GM13977 (cell line): ENCODE measurements at regions not wholly inside any gene's neighbourhood (a gene's known extent, or its start where the extent isn't known, plus 50 kb on each side); places are given as distances from the start of the nearest gene placed in this dataset.
"Not testable (repeated sequence)": the region's sequence is repeated elsewhere in the genome, so short reads cannot be mapped to it uniquely, and the experiment has no call there.

Experiments used
- DNase-seq: peaks from one replicate; pipeline ENCODE4 v3.0.0; 2012; ENCODE audit warnings: low spot score
- CTCF ChIP-seq: IDR thresholded peaks from 2 replicates; pipeline ENCODE4 v1.5.1; 2012; ENCODE audit warnings: mild to moderate bottlenecking, control low read depth; ENCODE audit not compliant: insufficient read depth; ENCODE audit errors: extremely low read depth, missing control alignments
- in situ Hi-C: fragments of 300-500 bp; cut with MboI; formaldehyde crosslinking; loops from one replicate; pipeline ENCODE4 v1.12.0; 2022; ENCODE audit warnings: low sequenced_read_pairs, low pct_unique_long_range_greater_than_20kb, mixed read lengths, inconsistent platforms; ENCODE audit not compliant: unreplicated experiment

DNA sequence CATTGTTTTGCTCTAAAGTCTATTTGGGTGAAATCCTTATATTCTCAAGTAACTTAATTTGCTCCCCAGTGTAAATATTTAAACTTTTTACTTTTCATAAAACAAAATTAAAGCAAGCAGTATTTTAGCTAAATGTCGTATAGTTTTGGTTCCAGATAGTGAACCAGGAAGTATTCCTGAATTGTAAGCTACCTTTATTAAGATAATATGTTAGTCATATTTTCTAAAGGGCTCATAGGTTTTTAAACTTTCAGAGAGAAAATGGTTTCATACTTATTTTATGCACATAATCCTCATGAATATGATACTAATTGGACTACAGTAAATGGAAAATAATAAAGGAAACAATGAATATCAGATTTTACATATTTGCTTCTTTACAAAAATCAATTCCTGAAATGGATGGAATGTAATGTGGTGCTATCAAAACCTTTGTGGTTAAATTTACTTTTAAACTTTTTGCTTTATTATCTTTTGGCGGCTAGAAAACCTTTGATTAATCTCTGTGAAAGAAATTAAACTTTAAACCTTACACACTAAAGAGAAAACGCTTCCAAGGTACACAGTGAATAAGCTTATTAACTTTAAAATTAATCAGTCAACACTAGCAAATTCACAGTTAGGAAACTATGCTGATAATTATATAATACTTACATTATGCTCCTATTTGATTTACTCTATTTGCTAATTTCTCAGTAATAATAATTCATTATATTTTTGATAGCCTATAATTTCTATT, 76.6 kb upstream of the RHOBTB1 start:
- in situ Hi-C loops = no loop called here
- no peak for TF ChIP-seq CTCF
- no peak for DNase-seq

DNA sequence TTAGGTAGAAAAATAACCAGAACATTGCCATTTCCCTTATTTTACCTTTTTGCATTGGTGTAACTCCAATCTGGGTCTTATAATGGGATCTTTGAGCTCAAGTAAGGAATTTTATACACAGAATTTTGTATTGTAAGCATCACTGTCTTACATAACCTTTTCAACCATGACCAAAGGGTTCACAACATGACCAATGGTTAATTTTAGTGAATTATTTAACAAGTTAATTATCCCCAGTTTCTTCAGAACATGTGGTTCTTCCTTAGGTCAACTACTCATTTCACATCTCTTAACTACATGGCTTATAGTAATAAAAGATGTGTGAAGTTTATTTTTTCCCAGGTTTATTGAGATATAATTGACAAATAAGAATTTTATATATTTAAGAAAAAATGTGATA, 74.2 kb upstream of the RHOBTB1 start:
- in situ Hi-C loops = no loop called here
- no peak for TF ChIP-seq CTCF
- no peak for DNase-seq

DNA sequence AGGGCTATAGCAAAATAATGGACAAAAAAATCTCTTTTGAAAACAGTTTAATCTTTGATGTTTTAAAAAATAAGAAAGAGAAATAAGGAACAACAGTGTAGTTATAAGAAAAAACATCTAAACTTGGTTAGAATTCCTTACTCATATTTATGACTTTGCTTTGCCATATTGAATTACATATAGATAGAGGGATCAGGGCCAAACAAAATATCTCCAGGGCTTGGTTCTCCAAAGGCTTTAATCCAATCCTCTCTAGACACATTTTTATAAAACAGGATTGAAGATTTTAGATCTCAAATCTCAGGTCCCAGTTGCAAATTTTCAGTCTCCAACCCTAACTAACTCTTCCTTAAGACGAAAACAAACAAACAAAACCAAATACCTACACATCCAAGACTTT, 72.6 kb upstream of the RHOBTB1 start:
- no peak for DNase-seq
- in situ Hi-C loops = no loop called here
- no peak for TF ChIP-seq CTCF

GRCh38 chr10:61016007-61016406, 72.0 kb upstream of the RHOBTB1 start:
- no peak for DNase-seq
- no peak for TF ChIP-seq CTCF
- in situ Hi-C loops = no loop called here

- no peak for DNase-seq
- TF ChIP-seq CTCF = no peak
- in situ Hi-C loops = no loop called here
Observed at GRCh38 chr10:61010863-61011262, 66.9 kb upstream of the RHOBTB1 start.

DNA sequence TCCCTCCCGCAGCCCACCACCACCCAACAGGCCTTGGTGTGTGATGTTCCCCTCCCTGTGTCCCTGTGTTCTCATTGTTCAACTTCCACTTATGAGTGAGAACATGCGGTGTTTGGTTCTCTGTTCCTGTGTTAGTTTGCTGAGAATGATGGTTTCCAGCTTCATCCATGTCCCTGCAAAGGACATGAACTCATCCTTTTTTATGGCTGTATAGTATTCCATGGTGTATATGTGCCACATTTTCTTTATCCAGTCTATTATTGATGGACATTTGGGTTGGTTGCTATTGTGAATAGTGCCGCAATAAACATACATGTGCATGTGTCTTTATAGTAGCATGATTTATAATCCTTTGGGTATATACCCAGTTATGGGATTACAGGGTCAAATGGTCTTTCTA, 59.1 kb upstream of the RHOBTB1 start:
- DNase-seq, in situ Hi-C loops: not testable (repeated sequence)

DNA sequence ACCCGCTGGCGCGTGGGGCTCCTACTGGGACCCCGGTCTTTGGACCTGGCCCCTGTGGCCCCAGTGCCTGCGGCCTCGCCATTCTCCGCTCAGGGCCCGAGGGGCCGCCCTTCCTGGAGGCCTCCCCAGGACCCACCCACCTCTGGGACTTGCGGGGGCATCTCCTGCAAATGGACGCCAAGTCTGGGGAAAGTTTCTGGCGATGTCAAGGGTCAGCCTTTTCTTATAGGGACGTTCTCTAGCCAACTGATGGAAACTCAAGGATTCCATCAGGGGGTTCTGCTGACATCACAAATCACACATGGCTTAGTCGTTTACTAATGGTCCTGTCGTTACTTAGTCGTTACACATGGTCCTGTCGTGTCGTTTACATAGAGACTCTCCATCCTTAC, 57.7 kb upstream of the RHOBTB1 start:
- no peak for DNase-seq
- in situ Hi-C loops = no loop called here
- no peak for TF ChIP-seq CTCF
